GM12872 (cell line): ENCODE measurements at regions not wholly inside any gene's neighbourhood (a gene's known extent, or its start where the extent isn't known, plus 50 kb on each side); places are given as distances from the start of the nearest gene placed in this dataset.

Experiments used
- TF ChIP-seq, protein P1 (sequence below): IDR thresholded peaks from 3 replicates; pipeline ENCODE4 v1.5.1; 2011; ENCODE audit warnings: low read depth, mild to moderate bottlenecking, low read length, moderate library complexity; ENCODE audit not compliant: insufficient read depth

GRCh38 chr12:83769151-83769550 lies 1082.4 kb downstream of the TMTC2 start:
- TF ChIP-seq, protein P1, sequence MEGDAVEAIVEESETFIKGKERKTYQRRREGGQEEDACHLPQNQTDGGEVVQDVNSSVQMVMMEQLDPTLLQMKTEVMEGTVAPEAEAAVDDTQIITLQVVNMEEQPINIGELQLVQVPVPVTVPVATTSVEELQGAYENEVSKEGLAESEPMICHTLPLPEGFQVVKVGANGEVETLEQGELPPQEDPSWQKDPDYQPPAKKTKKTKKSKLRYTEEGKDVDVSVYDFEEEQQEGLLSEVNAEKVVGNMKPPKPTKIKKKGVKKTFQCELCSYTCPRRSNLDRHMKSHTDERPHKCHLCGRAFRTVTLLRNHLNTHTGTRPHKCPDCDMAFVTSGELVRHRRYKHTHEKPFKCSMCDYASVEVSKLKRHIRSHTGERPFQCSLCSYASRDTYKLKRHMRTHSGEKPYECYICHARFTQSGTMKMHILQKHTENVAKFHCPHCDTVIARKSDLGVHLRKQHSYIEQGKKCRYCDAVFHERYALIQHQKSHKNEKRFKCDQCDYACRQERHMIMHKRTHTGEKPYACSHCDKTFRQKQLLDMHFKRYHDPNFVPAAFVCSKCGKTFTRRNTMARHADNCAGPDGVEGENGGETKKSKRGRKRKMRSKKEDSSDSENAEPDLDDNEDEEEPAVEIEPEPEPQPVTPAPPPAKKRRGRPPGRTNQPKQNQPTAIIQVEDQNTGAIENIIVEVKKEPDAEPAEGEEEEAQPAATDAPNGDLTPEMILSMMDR = no peak

DNA sequence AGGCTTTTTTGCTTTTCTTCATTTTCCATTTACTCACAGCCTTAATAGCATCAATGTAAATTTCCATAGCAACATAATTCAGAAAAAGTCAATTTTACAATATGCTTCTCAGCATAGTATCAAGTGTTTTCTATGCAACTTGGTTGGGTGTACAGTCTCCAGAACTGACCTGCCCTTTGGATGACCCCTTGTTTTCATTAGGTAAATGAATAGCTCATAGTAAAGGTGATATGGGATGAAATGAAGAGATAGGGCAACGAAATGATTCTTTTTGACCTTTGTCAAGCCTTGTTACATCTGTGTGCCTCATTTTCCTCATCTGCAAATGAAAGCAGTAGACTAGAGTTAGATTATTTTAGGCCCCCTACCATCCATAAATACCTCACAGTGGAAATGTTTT lies 1081.0 kb downstream of the TMTC2 start:
- TF ChIP-seq, protein P1 = no peak

GRCh38 chr12:83763425-83763824 lies 1076.7 kb downstream of the TMTC2 start:
- TF ChIP-seq, protein P1 = no peak

GRCh38 chr12:83759906-83760305 lies 1073.2 kb downstream of the TMTC2 start:
- TF ChIP-seq, protein P1 = no peak

- TF ChIP-seq, protein P1 = no peak
Measured at GRCh38 chr12:83758888-83759631, 1072.4 kb downstream of the TMTC2 start.

DNA sequence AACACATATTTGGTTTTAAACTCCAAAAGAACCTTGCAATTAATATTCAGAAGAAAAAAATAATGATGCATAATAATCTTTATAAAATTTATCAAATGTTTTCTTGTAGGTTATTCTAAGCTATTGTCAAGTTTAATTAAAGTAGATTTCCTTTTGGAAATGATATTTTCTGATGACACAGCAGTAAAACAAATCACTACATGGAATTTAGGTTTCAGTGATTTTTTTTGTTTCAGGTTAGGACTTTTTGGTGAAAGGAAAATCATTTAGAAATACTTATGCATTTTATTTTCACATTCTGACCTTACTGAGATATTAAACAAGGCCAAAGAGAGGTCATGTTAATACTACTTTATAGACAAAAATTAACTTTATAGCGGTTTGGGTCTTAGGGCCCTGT lies 1067.2 kb downstream of the TMTC2 start:
- TF ChIP-seq, protein P1 = no peak

- TF ChIP-seq, protein P1 = no peak
Measured at GRCh38 chr12:83753205-83753604, 1066.5 kb downstream of the TMTC2 start.
